T-helper 2 cell treated with Interferon-gamma antibody and Interleukin-4, amounts not matched to agents 100 ng/mL and 5 ng/mL, for 36 hours (primary cell): ENCODE measurements at regions not wholly inside any gene's neighbourhood (a gene's known extent, or its start where the extent isn't known, plus 50 kb on each side); places are given as distances from the start of the nearest gene placed in this dataset.
"Not testable (repeated sequence)": the region's sequence is repeated elsewhere in the genome, so short reads cannot be mapped to it uniquely, and the experiment has no call there.

ENCODE experiments used
- intact Hi-C: fragments of 100-400 bp; cut with micrococcal nuclease; formaldehyde crosslinking; loops from one replicate; pipeline ENCODE4 v1.15.1; 2023

DNA sequence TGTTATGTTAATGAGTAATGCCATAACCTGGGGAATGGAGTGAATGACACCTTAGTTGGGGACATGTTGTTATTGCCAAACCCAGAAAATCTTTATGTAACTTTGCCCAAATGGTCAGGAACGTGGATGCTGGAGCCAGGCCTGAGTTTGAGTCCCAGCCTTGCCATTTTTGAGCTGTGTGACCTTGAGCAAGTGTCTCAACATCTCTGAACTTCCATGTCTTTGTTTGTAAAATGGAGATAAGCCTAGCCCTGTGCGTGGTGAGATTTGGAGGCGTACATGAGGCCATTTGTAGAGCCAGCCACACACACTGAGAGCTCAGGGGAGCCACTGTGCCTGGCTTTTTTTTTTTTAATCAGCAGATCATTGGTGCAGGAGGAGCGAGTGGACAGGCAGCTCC, 247.3 kb downstream of the FOXL1 start:
- intact Hi-C loops, result no loop called here

- intact Hi-C loops, result no loop called here
Observed at GRCh38 chr16:86826941-86827340, 248.6 kb downstream of the FOXL1 start.

- intact Hi-C loops, result no loop called here
Observed at GRCh38 chr16:86827521-86827920, 249.2 kb downstream of the FOXL1 start.

DNA sequence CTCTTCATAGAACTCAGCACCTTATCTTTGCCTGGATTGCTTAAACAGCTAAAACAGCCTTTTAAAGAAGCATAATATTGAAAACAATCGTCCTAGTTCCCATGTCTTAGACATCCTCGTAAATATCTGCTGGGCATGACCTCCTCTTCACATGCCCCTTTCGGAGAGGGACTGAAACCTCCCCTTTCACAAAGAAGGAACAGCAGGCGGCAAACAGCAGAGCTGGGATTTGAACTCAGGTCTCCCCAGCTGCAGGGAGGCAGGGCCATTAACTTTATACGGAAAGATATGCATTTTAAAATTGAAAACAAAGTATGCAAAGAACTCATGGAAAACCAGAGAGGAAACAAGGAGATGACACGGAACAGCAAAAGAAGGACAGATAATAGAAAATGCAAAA, 249.9 kb downstream of the FOXL1 start:
- intact Hi-C loops, result no loop called here

GRCh38 chr16:86828653-86829052, 250.3 kb downstream of the FOXL1 start:
- intact Hi-C loops, result no loop called here

- intact Hi-C loops, result no loop called here
Observed at GRCh38 chr16:86831366-86831765, 253.0 kb downstream of the FOXL1 start.

GRCh38 chr16:86833136-86833535, 254.8 kb downstream of the FOXL1 start:
- intact Hi-C loops, result no loop called here

- intact Hi-C loops, result no loop called here
Observed at GRCh38 chr16:86834451-86835035, 256.2 kb downstream of the FOXL1 start.

DNA sequence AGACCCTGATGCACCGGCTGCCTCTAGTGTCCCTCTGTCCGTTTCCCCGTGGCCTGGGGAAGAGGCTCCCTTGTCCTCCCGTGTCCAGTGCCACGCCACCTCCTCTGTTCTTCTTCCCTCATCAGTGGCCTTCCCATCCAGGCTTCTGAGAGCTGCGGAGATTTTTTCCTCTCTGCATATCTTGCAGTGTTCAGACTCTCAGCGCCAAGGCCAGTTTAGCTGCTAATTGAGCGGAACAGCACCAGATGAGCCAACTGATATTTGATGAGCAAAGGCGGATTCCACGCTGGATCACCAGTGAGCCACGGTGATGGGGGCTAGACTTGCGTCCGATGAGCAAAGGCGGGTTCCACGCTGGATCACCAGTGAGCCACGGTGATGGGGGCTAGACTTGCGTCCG, 257.6 kb downstream of the FOXL1 start:
- intact Hi-C loops, result no loop called here

GRCh38 chr16:86836503-86837129, 258.3 kb downstream of the FOXL1 start:
- intact Hi-C loops, result no loop called here

DNA sequence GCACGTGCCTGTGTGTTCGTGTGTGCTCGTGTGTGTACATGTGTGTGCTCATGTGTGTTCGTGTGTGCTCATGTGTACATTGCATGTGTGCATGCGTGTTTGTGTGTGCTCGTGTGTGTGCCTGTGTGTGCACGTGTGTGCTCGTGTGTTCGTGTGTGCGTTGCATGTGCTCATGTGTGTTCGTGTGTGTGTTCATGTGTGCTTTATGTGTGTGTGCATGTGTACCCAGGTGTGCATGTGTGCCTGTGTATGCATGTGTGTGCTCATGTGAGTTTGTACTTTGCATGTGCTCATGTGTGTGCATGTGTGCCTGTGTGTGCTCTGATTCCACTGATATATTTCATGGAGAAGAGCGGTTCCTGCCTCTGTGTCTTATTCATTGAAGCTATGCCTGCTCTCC, 265.5 kb downstream of the FOXL1 start:
- intact Hi-C loops, result no loop called here

DNA sequence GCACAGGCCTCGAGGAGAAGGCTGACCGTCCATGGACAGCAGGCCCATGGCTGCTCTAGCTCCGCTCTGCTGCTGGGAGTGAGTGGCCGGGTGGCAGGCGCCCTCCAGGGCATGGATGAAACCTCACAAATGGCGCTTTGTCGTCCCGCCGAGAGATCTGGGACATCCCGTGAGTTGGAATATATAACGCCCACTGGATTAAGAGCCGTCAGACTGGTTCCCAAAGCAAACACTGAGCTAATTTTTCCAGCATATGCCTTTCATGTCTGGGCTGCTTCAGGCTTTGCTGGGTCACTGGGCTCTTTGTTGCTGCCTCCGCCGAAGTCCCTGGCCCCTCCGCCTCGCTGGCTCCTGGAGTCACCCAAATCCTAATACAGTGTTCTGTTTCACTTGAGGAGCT, 266.3 kb downstream of the FOXL1 start:
- intact Hi-C loops, result no loop called here

DNA sequence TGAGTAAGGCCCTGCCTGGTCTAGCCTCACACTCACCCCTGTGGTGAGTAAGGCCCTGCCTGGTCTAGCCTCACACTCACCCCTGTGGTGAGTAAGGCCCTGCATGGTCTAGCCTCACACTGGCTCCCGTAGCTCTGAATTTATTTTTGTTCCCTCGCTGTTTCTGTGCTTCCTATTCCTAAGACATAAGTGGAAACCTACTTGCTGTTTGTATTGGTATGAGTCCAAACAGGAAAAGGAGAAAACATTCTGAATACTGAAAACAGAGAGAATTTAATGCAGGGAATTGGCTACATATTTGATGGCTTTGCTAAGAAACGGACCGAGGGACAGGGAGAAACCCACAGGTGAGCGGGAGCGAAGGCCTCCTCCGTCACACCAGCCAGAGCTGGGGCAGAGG, 267.8 kb downstream of the FOXL1 start:
- intact Hi-C loops, result no loop called here

DNA sequence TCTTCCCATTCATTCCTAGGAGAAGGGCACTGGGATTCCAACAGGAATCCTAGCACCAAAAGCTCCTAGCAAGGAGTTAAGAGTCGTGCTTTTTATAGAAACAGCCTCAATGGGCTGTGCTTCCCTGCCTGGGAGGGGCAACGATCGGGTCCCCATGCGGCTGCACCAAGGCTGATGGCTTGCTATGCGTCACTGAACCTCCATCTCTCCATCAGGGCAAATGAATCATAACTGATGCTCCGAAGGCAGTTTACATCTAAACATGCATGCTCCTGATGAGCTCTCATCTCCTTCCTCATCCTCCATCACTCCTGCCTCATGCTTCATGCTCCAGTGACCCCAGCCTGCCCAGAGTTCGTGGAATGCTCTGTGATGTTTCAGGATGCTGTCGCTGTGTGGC, 270.5 kb downstream of the FOXL1 start:
- intact Hi-C loops, result no loop called here

DNA sequence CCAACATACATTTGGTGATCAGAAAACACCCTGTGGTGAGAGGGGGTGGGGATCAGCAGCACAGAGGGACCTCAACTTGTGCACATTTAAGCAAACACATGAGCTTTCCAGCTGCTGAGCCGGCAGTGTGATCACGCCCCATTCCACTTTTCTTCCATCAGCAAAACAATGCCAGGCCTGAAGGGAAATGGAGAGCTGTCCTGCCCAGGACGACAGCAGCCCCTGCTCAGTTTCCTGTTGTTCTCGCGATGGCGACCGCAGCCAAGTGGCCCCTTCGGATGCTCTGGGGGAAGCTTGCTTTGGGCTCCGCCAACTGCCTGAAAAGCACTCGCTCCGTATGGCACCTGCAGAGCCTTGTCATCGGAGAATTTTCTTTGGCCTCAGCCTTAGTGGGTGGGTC, 272.3 kb downstream of the FOXL1 start:
- intact Hi-C loops, result no loop called here

- intact Hi-C loops, result no loop called here
Observed at GRCh38 chr16:86852135-86852534, 273.8 kb downstream of the FOXL1 start.

- intact Hi-C loops, result no loop called here
Observed at GRCh38 chr16:86854058-86854621, 275.8 kb downstream of the FOXL1 start.

DNA sequence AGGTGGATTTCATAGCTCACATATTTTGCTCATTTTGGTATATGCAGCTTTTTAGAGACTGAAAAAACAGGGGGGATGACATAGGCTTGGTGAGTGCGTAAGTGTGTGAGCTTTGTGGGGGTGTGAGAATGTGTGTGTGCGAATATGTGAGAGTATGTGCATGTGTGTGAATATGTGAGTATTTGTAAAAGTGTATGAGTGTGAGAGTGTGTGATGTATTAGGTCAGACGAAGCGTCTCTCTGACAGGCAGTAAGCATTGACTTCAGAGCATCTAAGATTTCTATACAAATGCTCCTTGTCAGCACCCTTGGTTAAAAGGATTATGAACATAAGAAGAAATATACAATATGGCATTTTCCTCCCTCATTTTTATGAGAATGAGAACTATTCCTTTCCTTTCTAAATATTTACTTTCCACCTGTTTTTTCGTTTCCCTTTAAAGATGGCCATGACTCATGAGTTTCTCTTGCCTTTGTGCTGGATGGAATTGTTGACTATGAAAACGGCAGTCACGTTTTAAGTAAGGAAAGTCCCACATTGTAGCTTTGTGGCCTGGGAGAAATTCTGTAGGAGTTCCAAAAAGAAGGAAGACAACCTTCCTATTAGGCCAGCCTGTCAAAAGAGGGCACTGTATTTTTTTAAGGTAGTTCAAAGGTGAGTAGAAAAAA, 276.4 kb downstream of the FOXL1 start:
- intact Hi-C loops, result no loop called here

- intact Hi-C loops, result no loop called here
Observed at GRCh38 chr16:86856946-86857586, 278.7 kb downstream of the FOXL1 start.

- intact Hi-C loops, result no loop called here
Observed at GRCh38 chr16:86857807-86858206, 279.5 kb downstream of the FOXL1 start.

GRCh38 chr16:86858501-86858900, 280.2 kb downstream of the FOXL1 start:
- intact Hi-C loops, result no loop called here

DNA sequence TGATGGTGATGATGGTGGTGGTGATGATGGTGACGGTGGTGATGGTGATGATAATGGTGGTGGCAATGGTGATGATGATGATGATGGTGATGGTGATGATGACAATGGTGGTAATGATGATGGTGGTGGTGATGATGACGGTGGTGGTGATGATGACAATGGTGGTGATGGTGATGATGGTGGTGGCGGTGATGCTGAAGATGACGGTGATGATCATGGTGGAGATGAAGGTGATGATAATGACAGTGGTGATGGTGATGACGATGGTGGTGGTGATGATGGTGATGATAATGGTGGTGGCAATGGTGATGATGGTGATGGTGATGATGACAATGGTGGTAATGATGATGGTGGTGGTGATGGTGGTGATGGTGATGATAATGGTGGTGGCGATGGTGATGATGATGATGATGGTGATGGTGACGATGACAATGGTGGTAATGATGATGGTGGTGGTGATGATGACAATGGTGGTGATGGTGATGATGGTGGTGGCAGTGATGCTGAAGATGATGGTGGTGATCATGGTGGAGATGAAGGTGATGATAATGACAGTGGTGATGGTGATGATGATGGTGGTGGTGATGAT, 283.0 kb downstream of the FOXL1 start:
- intact Hi-C loops, result not testable (repeated sequence)
